H1 (cell line): ENCODE measurements at regions not wholly inside any gene's neighbourhood (a gene's known extent, or its start where the extent isn't known, plus 50 kb on each side); places are given as distances from the start of the nearest gene placed in this dataset.

Source experiments
- CHD7 ChIP-seq: fragments of 300-600 bp; sonication (generic); IDR thresholded peaks from 2 replicates; pipeline ENCODE4 v1.7.1; 2012; ENCODE audit warnings: low read length, moderate library complexity, mild to moderate bottlenecking, inconsistent platforms; ENCODE audit not compliant: insufficient replicate concordance
- CREB1 ChIP-seq: IDR thresholded peaks from 2 replicates; pipeline ENCODE4 v1.6.1; 2012; ENCODE audit warnings: inconsistent platforms
- JUND ChIP-seq: IDR thresholded peaks from 2 replicates; pipeline ENCODE4 v1.6.1; 2011; ENCODE audit warnings: mild to moderate bottlenecking, improper control_type of control experiment, low read length
- MAFK ChIP-seq: IDR thresholded peaks from 2 replicates; pipeline ENCODE4 v1.6.1; 2012; ENCODE audit warnings: low read depth, mild to moderate bottlenecking, improper control_type of control experiment, low read length
- POLR2A ChIP-seq, 2 experiments: IDR thresholded peaks; 1 replicate in 1 of 2; 2 replicates in 1 of 2; pipeline ENCODE4 v1.6.1; 2011; ENCODE audit warnings: low read depth in 2 of 2, low read length in 2 of 2, mild to moderate bottlenecking in 2 of 2; ENCODE audit errors: control extremely low read depth in 1 of 2
- RFX5 ChIP-seq: IDR thresholded peaks from 2 replicates; pipeline ENCODE4 v1.6.1; 2011; ENCODE audit warnings: low read depth, low read length, improper control_type of control experiment, borderline replicate concordance
- SIRT6 ChIP-seq: IDR thresholded peaks from one replicate; pipeline ENCODE4 v1.7.1; 2012; ENCODE audit warnings: low read length, inconsistent platforms
- SIX5 ChIP-seq: IDR thresholded peaks from 2 replicates; pipeline ENCODE4 v1.6.1; 2011; ENCODE audit warnings: mild to moderate bottlenecking, low read depth, low read length
- SUZ12 ChIP-seq: fragments of 200-600 bp; sonication (generic); IDR thresholded peaks from 2 replicates; pipeline ENCODE4 v1.6.1; 2012; ENCODE audit warnings: mild to moderate bottlenecking, inconsistent platforms, low read length, moderate library complexity, mixed read lengths
- TAF7 ChIP-seq: optimal IDR thresholded peaks from 2 replicates; pipeline ENCODE3; 2011; ENCODE audit warnings: low read depth, mild to moderate bottlenecking, inconsistent platforms, low read length, moderate library complexity, borderline replicate concordance
- TF ChIP-seq, protein P1 (sequence below): IDR thresholded peaks from 2 replicates; pipeline ENCODE4 v1.6.1; 2012; ENCODE audit warnings: inconsistent platforms

DNA sequence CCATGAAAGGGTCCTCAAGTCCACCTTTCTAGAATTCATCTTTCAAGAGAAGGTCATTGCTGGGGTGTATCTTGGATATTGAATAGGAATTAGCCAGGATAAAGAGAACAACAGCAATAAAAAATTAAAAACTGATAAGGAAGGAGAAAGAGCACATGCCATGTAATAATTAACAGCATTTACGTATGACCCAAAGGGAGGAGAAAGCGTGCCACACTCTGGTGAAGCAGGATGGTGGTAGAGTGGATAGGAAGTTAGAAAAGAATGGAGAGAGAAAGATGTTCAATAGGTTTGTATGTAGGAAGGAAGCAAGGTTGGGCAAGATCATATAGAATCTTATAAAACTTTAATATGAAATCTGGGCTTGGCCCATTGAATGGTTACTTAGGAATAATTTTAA lies 751.5 kb downstream of the MAT2B start (continued):
- TF ChIP-seq CHD7 (no peak), SUZ12 (no peak), MAFK (no peak), RFX5 (no peak), POLR2A (IDR thresholded peaks at IDR 0.05; ENCODE audit: control extremely low read depth in 1 of 2, low read depth in 2 of 2, low read length in 2 of 2) (no peak), SIX5 (no peak), JUND (no peak), TAF7 (no peak), SIRT6 (no peak), CREB1 (no peak)
- TF ChIP-seq, protein P1, sequence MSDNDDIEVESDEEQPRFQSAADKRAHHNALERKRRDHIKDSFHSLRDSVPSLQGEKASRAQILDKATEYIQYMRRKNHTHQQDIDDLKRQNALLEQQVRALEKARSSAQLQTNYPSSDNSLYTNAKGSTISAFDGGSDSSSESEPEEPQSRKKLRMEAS: no peak
